ENCODE measurements at regions not wholly inside any gene's neighbourhood (a gene's known extent, or its start where the extent isn't known, plus 50 kb on each side); places are given as distances from the start of the nearest gene placed in this dataset.

DNA sequence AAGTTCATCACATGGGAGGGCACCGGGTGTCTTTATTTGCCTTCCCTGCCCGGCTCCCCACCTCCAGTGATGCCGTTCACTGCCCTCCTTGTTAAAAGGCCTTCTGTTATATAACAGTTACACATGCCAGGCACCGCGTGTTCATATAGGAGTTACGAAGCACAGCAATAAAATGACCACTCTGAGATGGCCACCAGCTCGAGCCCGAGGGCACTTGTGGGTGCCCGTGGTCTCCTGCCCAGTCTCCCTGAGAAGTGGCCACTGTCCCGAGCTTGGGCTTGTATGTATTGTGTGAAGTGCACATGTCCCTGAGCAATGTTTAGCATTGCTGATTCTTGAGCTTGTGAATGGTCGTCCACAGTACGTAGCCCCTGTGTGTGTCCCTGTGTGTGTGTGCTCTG lies 355.6 kb downstream of the SEC14L1 start:
- no peak overlapping the region for H3K27ac ChIP-seq (ENCODE audit: extremely low read depth, low read depth, low read length)
- no peaks in the 10 kb centered on the region for H3K4me1 ChIP-seq (ENCODE audit: control insufficient read depth, insufficient read depth, low read length)
- CTCF ChIA-PET, result interaction anchor here (0.7 to 4.4 kb wide), 9 partner anchors 9 to 165 kb away, joined by 3 to 94 read pairs (median 4); no protein-coding TSS in a partner anchor
- H3K4me3 ChIP-seq (ENCODE audit: low read depth, low read length), result no peak overlapping the region
- TF ChIP-seq TCF7L2 (IDR thresholded peaks at IDR 0.05; ENCODE audit: borderline replicate concordance, low read depth, low read length) (no peak), ZNF274 (IDR thresholded peaks at IDR 0.05; ENCODE audit: low read length) (no peak), ZNF274 (tag by site-specific recombination; IDR thresholded peaks at IDR 0.05; ENCODE audit: borderline replicate concordance) (no peak)
- TF ChIP-seq, protein P1, sequence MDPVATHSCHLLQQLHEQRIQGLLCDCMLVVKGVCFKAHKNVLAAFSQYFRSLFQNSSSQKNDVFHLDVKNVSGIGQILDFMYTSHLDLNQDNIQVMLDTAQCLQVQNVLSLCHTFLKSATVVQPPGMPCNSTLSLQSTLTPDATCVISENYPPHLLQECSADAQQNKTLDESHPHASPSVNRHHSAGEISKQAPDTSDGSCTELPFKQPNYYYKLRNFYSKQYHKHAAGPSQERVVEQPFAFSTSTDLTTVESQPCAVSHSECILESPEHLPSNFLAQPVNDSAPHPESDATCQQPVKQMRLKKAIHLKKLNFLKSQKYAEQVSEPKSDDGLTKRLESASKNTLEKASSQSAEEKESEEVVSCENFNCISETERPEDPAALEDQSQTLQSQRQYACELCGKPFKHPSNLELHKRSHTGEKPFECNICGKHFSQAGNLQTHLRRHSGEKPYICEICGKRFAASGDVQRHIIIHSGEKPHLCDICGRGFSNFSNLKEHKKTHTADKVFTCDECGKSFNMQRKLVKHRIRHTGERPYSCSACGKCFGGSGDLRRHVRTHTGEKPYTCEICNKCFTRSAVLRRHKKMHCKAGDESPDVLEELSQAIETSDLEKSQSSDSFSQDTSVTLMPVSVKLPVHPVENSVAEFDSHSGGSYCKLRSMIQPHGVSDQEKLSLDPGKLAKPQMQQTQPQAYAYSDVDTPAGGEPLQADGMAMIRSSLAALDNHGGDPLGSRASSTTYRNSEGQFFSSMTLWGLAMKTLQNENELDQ (tag by site-specific recombination; IDR thresholded peaks at IDR 0.05; ENCODE audit: low read depth), result no peak
- TF ChIP-seq, protein P2, sequence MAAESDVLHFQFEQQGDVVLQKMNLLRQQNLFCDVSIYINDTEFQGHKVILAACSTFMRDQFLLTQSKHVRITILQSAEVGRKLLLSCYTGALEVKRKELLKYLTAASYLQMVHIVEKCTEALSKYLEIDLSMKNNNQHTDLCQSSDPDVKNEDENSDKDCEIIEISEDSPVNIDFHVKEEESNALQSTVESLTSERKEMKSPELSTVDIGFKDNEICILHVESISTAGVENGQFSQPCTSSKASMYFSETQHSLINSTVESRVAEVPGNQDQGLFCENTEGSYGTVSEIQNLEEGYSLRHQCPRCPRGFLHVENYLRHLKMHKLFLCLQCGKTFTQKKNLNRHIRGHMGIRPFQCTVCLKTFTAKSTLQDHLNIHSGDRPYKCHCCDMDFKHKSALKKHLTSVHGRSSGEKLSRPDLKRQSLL (tag by site-specific recombination; IDR thresholded peaks at IDR 0.05), result no peak
- no peaks in the 10 kb centered on the region for H3K9me3 ChIP-seq (ENCODE audit: control insufficient read depth, insufficient read depth, low read depth, low read length)
- H3K36me3 ChIP-seq (ENCODE audit: control insufficient read depth in 2 of 2, insufficient read depth in 1 of 2, low read length in 2 of 2), result peaks cover 3 to 61% of the 10 kb centered on the region in 2 experiments; a peak in 2 of 3 replicates
- POLR2A ChIA-PET, result no interaction called here

DNA sequence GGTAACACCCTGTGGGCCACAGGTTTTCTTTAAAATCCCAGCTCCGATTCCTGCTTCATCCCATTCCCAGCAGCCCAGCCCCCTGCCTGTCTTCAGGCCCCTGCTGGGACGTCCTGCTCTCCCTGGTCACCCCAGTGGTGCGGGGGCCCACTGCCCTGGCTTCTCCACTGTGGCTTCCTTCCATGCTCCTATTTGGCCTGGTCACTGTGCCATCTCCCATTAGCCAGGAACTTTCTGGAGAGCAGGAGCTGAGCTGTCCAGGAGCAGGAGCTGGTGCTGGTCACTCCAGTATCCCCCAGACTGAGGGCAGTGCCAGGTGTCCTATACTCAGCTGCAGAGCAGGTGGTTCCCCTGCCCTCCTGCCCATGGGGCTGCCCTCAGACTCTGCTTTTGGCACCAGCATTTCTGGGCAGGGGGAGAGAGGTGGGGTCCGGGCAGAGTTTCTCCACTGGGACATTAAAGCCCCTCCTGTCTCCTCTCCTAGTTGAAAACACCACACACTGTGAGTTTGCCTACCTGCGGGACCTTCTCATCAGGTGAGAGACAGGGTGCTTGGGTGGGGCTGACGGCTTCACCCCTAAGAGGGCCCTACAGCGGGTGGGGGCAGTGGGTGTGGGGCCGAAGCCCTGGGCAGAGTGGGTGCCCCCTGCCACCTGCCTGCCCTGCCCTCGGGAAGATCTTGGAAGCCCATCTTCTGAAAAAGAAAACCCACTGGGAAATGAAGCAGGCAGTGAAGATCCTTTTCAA lies 356.2 kb downstream of the SEC14L1 start:
- Histone ChIP-seq H3K27ac (ENCODE audit: extremely low read depth, low read depth, low read length) (no peak overlapping the region), H3K36me3 (ENCODE audit: control insufficient read depth in 2 of 2, insufficient read depth in 1 of 2, low read length in 2 of 2) (peaks cover 3 to 58% of the 10 kb centered on the region in 2 experiments; a peak in 2 of 3 replicates), H3K9me3 (ENCODE audit: control insufficient read depth, insufficient read depth, low read depth, low read length) (no peaks in the 10 kb centered on the region), H3K4me3 (ENCODE audit: low read depth, low read length) (no peak overlapping the region), H3K4me1 (ENCODE audit: control insufficient read depth, insufficient read depth, low read length) (no peaks in the 10 kb centered on the region)
- ChIA-PET CTCF (interaction anchor here (0.6 to 4.4 kb wide), 5 partner anchors 8 to 166 kb away, joined by 3 to 94 read pairs (median 4); no protein-coding TSS in a partner anchor), POLR2A (no interaction called here)
- TF ChIP-seq GLI4 (tag by site-specific recombination; IDR thresholded peaks at IDR 0.05), result no peak
- no peak for TF ChIP-seq ZNF214 (tag by site-specific recombination; IDR thresholded peaks at IDR 0.05; ENCODE audit: borderline replicate concordance)
- no peak for TF ChIP-seq ZNF510 (tag by site-specific recombination; IDR thresholded peaks at IDR 0.05; ENCODE audit: insufficient replicate concordance)
- no peak for TF ChIP-seq ZNF747 (tag by site-specific recombination; IDR thresholded peaks at IDR 0.05)
- TF ChIP-seq KLF10 (tag by site-specific recombination; IDR thresholded peaks at IDR 0.05), result no peak
- TF ChIP-seq SCRT2 (tag by site-specific recombination; IDR thresholded peaks at IDR 0.05), result no peak
- TF ChIP-seq ZNF404 (tag by site-specific recombination; IDR thresholded peaks at IDR 0.05), result no peak
- no peak for TF ChIP-seq GLIS2 (tag by site-specific recombination; IDR thresholded peaks at IDR 0.05)
- TF ChIP-seq ZIC2 (tag by site-specific recombination; IDR thresholded peaks at IDR 0.05), result no peak
- TF ChIP-seq ZNF223 (tag by site-specific recombination; IDR thresholded peaks at IDR 0.05), result no peak
- no peak for TF ChIP-seq ZNF544 (tag by site-specific recombination; IDR thresholded peaks at IDR 0.05)
- TF ChIP-seq ZNF529 (tag by site-specific recombination; IDR thresholded peaks at IDR 0.05; ENCODE audit: insufficient replicate concordance), result no peak
- TF ChIP-seq GLIS1 (tag by site-specific recombination; IDR thresholded peaks at IDR 0.05), result no peak
- TF ChIP-seq ZNF155 (tag by site-specific recombination; IDR thresholded peaks at IDR 0.05), result no peak
- no peak for TF ChIP-seq ZNF311 (tag by site-specific recombination; IDR thresholded peaks at IDR 0.05; ENCODE audit: borderline replicate concordance)
- TF ChIP-seq ZNF664 (tag by site-specific recombination; IDR thresholded peaks at IDR 0.05), result no peak
- TF ChIP-seq ZNF335 (tag by site-specific recombination; conservative IDR thresholded peaks at IDR 0.05), result no peak
